GM19395 (cell line): ENCODE measurements at regions not wholly inside any gene's neighbourhood (a gene's known extent, or its start where the extent isn't known, plus 50 kb on each side); places are given as distances from the start of the nearest gene placed in this dataset.
"Not testable (repeated sequence)": the region's sequence is repeated elsewhere in the genome, so short reads cannot be mapped to it uniquely, and the experiment has no call there.

Experiments
- ATAC-seq: cut with Tn5 transposase; IDR thresholded peaks from one replicate; pipeline ENCODE4 v1.9.1; 2021; ENCODE audit warnings: mild to moderate bottlenecking, moderate library complexity; ENCODE audit not compliant: unreplicated experiment

DNA sequence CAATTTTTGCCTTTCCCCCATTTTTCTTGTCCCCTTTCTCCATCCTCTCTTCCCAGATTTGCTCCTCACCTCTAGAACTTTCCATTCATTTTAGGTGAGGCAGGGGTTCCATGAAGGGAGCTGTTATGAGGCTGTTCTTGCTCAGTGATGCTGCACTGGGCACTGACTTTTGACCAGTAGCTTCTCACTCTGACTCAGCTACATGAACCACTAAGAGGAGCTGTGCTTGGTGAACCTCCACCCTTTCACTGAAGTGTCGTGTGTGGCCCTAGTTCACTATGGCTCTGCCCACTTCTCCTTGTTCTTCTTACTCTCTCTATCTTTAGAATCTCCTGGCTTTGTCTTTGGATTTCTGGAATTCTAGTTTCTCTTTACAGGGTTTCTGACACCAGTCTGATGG, 73.4 kb upstream of the ADRA1D start:
- ATAC-seq = no peak

DNA sequence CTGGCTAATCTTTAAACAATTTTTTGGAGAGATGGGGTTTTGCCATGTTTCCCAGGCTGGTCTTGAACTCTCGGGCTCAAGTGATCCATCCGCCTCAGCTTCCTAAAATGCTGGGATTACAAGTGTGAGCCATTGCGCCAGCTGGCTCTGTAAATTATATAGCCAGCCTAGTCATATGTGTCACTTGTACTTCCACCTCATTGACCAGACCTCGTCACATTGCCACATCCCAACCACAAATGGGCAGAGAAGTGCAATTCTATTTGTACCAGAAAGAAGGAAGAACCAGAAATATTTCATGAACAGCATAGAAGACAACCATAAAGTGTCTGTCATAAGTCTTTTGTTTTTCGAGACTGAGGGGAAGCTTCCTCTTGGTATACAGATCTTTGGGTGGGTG, 71.2 kb upstream of the ADRA1D start:
- no peak for ATAC-seq

DNA sequence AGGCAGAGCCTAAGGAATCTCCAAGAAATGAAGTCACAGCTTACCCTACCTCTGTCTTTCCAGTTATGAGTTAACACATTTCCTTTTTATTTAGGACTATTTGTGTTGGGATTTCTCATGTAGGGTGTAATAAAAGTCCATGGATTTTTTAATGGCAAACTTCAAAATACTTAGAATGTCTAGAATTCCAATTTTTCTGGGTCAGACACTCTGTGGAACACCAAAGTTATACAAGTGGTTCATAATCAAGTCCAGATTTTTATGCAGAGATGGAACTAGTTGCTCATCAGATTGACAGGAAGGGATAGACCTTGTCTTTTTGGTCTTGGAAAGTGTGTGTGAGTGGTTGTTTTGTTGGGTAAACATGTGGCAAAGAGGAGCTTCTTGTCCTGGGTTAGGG, 69.8 kb upstream of the ADRA1D start:
- no peak for ATAC-seq

DNA sequence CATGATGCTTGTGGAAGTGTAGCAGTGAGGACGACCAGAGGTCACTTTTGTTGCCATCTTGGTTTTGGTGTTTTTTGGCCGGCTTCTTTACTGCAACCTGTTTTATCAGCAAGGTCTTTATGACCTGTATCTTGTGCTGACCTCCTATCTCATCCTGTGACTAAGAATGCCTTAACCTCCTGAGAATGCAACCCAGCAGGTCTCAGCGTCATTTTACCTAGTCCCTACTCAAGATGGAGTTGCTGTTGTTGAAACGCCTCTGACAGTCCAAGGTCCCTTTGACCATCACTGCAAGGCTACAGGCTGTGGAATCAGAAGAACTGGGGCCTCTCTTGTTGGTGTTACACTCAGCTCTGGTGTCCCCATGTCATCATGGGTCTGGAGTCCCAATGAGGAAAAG, 61.5 kb upstream of the ADRA1D start:
- not testable (repeated sequence) for ATAC-seq

DNA sequence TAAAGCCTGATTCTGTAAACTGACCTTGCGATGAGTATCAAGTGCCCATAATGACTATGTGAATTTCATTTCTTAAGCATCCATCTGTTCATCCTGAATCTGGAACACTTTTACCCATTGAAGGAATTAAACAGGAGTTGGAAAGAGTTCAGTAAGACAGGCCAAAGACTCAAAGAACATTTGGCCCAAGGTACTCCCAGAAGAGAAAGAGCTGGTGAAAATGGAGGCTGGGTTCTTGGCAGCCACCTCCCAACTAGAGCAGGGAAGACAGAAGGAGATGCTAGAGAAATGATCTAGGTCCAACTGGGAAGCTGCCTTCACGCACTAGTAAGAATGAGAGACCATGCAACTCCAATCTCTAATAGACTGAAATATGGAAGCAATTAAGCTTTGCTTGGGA, 57.1 kb upstream of the ADRA1D start:
- no peak for ATAC-seq

DNA sequence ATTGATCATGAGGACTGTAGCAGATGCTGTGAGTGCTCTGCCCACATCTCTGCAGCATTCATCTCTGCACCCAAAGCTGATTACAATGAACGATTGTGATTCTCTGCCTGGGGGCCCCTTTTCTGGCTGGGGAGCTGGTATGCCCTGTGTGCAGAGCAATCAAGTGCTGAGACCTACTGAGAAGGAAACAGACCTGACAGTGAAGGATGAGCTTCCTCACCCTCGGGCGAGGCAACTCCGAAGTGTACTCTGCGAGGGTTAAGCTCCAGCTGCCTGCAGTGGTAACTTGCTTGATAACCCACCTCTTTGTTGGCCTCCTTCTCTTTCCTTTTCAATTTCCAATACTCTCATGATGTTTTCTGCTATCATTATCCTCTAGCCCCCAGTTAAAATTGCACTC, 56.0 kb upstream of the ADRA1D start:
- no peak for ATAC-seq

DNA sequence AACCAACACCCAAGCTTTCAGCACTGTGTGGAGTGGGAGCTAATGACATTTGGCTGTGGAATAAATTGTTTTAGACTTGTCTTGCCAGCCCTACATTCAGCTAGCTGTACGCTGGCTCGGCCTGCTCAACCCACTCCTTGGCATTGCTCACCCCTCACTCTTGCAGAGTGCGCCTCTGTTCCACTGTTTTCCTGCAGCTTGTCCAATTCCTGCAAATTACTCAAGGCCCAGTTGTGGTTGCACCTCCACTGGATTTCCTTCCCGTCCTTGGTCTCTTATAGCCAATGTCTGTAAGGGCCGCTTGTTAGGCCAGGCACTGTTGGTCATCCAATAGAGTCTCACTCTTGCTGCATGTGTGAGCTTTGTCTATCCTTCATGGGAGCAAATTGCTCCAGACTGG, 55.5 kb upstream of the ADRA1D start:
- ATAC-seq = no peak

DNA sequence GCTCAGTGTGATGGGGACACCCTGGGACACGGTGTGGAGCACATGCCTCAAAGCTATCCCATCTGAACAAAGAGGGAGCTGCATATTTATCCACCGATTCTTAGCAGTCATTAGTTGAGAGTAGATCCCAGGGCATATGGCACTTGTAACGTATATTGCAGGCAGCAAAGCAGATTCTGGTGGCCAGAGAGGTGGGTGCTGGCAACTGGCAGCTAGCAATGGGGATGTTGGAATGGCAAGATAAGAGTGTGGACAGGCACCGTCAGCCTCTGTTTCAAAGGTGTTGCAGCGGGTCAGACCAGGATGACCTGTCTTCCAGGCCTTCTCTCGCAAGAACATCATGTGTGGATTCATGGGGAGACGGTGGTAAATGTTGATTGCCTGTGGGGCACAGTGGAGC, 54.0 kb upstream of the ADRA1D start:
- no peak for ATAC-seq

DNA sequence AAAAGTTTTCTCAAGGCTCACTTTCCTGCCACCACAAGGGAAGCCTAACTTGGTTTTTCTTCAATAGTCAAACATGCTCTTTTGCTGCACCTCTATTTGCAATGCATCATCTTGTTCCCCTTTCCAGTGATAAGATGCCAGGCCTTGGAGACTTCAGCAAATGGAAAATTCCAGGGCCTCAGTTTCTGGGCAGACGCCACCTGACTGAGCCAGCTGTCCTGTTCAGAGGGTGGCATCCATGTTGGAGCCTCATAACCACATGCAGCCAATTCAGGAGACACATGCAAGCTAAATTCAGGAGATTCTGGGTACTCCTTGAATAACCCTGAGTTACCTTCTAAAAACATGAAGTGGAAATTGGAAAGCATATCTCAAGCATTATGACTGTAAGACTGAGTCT, 51.8 kb upstream of the ADRA1D start:
- no peak for ATAC-seq

DNA sequence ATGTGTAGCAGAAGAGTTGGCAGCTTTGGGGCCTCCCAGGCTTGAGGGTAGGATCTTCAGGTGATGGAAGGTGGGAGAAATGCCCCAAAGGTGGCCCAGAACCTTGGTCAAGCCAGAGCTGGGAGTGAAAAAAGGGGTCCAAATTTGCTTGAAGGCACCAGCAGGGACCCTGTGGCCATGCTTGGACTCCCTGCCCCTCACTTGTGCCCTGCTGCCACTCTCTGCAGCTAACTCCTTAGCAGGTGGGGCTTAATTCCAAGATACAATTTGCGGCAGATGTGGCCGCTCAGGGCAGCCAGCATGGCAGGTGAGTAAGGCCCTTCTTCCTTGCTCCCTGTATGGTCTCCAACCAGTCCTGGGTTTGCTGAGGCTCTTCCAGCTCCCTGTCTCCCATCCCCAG, 51.3 kb upstream of the ADRA1D start:
- no peak for ATAC-seq

DNA sequence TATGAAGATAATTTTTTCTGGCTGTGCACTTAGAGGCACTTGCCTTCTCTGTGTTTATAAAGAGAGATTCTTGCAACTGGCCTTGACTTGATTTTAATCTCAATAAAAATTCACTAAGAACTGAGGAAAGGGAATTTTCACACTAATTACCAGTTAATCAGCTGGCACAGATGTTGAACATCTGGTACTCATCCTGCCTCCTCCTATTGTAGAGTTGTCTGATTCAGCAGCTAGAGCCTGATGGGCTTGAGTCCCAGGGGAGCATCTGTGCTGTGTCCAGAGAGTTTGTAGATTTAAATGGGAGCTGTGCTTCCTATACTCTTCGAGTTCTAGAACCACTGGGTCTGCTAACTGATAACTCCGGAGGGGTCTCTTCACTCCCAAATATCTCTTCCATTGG, 50.7 kb upstream of the ADRA1D start:
- no peak for ATAC-seq

DNA sequence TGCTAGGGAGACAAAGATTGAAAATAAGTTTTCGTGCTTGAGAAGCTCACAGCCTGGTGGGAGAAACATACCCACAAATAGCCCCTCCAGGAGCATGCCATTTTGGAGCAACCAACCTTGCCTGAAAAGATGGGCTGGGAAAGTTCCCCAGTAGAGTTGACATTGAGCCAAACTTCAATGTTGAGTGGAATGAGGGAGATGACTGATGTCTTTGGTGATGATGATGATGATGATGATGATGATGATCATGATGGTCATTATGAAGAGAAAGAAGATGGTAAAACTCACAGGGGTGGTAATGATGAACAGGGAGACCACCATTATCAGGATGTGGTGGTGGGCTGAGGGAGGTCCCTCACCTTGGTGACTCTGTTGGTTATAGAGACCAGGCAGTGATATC, 50.1 kb upstream of the ADRA1D start:
- ATAC-seq = no peak
